Skin of body (tissue), 1 donor: ENCODE measurements at regions not wholly inside any gene's neighbourhood (a gene's known extent, or its start where the extent isn't known, plus 50 kb on each side); places are given as distances from the start of the nearest gene placed in this dataset.

Experiments used
- DNase-seq: peaks from one replicate; lab custom pipeline; 2025; lab: John Stamatoyannopoulos, UW

DNA sequence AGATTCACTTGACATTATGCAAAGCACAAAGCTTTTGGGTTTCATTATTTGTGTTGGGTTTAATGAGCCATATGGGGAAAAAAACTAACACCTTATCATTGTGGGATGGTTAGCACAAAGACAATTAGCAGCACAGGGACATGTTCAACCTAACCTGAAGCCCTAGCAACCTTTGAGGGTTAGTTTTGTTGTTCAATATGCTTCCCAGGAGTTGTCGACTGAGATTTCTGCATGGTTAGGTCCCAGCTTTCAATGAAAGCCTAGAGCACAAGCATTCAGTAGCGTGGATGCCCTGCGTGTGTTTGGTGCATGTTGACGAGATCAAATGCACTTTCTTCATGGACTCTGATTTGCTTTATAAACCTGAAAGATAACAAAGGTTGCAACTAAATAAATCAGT lies 565.2 kb upstream of the TLE4 start:
- no peak for DNase-seq

DNA sequence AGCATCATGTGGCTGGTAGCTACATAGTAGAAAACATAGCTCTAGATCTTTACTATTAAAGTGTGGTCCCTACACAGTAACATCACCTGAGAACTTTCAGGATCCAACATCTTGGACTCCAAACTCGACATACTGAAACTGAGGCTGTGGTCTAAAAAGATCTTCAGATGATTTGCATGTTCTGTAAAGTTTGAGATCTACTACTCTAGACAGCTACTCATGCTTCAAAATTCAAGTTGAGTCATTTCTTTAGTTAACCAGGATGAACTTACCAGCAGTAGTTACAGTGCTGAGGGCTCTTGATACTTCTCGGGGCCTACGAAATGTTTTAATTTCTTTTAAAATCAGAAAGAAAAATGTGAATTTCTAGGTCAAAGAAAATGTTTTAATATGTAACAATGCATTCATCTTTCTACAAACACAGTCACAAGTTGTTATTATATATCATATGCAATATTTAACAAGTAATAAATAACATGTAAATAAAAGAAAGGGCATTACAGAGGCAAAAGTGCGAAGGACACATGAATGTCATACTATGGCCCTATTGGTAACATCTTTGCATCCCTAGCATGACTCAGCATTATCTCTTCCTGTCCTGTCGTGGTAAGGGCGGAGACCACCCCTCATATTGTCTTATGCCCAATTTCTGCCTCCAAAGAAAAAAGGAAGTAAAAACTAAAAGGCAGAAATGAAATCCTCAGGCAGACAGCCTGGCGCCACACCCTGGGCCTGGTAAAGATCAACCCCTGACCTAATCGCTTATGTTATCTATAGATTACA lies 563.9 kb upstream of the TLE4 start:
- no peak for DNase-seq

DNA sequence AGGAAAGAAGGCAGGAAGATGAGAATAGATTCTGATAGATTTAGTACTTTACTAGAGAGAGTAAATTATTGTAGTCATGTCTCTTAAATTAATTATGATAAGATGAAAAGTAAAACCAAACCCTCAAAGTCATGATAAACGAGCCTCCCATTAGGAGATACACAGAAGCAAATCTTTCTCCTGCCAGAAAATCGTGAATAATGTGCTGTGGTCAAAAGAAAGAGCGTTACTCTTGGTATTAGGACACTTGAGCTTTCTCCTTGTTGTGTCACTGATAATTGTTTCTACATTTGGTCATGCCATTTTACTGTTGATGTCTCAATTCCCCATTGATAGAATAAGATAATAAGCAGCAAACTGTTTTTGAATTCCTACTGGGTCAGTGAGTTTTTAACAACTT lies 562.8 kb upstream of the TLE4 start:
- no peak for DNase-seq

DNA sequence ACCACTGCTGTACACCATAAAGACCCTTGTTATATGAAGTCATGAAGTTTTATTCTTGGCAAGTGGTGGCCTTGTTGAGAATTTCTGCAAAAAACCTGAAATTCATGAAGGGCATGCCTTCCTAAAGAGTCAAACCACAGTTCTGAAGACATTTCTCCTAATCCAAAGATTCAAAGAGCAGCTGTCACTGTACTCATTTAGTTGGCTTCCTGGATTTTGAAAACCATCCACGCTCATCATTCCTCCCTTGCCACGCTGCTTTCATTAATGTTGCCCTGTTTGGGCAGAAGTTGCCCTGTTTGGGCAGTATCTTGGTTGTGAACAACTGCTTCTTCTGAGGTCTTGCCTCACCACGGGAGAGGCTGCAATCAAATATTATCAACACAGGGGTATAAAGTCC lies 560.3 kb upstream of the TLE4 start:
- no peak for DNase-seq

DNA sequence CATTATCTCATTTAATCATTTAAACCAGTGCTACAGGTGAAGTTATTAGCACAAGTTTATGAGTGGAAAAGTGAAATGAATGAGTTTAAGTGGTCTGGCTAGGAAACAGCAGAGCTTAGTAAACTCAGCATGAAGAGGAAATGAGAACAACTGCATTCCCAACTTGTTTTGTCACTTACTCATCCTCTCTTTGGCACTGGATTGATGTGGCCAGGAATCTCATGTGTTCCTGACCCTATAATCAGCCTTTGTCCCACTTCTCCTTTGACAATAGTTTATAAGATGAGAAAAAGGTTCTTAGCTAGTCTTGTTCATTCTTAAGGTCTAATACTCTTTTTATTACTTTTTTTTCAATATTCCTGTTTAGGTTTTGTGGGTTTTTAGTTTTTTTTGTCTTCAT lies 559.2 kb upstream of the TLE4 start:
- DNase-seq, result no peak

DNA sequence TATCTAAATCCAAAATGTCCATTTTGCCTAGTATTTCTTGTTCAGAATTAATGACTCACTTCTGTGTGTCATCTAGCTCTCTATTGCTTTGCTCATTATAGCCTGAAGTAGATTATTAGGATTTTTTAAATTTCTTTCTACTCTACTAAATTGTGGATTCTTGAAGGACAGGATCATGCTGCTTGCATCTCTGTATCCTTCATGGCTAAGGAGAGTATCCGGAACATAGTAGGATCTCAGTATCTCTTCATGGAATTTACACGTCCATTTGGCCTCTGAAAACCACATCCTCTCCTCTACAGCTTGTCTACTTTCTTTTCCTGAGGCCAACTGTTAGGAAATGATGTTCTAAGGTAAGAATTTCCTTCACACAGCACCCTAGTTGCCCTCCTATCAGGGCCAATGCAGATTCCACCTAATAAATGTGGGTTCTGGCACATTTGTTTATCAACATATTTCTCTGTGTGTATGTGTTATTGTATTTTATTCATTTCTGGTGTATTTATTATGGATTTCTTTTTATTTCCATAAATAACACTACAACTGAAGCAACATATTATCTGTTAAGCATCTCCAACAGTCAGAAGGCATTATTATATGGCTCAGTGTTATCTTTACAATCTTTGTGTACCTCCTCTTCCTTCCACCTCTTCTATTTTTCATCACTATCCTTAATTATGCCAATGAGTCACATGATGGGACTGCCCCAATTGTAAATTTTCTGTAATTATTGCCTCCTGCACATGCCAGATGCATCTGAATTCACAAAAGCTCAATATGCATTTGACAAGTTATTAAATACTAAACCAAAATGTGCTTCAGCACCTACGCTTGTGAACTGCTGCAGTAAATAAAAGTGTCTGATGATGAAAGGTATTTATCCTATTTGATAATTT lies 557.8 kb upstream of the TLE4 start:
- no peak for DNase-seq

DNA sequence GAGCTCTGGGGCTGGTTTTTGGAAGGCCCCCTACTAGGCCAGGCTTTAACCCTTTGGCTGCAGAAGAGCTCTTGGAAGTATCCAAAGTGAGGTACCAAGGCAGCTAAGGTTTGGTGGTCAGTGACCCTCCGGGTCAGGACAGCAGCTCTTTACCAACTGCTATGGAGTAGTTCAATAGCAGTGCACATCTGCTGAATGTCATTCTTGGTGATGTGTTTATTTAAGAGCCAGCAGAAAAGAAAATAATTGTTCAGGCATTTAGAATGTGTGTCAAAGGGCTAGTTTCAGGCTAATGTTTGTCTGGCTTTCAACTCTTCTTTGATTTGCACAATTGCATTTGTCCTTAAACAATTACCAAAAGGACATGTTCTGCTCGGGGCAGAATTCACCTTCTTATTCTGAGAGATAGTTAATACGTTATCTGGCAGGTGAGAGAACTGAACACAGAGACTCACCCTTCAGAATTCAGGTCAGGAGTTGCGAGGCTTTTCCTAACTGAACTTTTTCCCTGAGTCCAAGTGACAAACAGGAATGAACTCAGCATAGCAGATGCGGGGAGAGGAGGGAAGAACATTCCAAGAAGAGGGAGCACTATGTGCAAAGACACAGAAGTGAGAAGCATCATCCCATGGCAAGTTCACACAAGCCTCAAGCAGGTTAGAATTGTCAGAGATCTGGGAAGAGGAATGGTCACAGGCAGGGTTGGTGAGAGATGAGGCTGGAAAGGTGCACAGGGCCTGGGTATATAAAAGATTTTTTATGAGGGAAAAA lies 556.7 kb upstream of the TLE4 start:
- DNase-seq, result no peak

DNA sequence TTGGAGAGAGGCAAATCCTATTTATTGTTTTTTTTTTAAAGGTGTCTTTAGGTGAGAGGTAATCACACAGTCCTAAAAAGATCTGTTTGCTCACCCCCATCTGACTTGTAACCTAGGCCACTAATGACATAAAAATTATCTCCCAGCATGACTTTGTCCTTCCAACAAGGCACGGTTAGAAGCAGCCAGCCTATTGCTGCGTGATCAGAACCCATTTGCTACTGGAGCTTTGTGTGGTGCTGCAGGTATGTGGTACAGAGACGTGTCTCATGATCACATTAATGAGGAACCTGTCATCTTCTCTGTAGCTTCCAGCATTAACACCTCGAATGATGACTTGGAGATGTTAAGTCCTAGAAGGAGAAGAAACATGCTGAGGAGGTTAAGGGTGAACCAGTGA lies 555.8 kb upstream of the TLE4 start:
- no peak for DNase-seq

DNA sequence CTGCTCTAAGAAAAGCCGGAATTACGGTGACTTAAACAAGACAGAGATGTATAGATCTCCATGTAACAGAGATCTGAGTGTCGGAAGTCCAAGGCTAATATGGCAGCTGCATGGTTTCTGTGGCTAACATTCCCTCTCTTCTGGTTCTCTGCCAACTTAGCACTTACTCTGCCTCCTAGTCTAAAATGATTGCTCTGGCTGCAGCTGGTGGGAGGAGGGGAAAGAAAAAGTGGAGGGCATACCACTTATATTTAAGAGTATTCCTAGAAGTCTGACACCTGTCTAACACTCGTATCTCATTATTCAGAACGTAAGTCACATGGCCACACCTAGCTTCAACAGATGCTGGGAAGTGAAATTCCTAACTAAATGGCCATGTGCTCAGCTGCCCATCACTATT lies 551.5 kb upstream of the TLE4 start:
- no peak for DNase-seq

DNA sequence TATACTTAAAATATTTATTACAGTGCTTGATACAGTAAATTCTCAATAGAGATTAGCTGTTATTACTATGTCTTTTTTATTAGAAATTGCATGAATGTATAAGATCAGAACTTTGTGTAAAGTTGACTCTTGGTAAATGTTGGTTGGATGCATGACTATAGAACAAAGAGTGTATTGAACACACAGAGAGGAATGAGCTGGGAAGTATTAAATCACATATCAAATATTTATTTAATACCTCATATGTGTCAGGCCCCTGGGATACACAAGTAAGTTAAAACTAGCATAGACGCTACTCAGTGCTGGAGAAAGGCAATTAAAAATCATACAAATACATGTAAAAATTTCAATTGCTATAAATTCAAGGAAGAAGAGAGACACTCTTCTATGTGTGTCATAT lies 550.7 kb upstream of the TLE4 start:
- DNase-seq, result no peak

DNA sequence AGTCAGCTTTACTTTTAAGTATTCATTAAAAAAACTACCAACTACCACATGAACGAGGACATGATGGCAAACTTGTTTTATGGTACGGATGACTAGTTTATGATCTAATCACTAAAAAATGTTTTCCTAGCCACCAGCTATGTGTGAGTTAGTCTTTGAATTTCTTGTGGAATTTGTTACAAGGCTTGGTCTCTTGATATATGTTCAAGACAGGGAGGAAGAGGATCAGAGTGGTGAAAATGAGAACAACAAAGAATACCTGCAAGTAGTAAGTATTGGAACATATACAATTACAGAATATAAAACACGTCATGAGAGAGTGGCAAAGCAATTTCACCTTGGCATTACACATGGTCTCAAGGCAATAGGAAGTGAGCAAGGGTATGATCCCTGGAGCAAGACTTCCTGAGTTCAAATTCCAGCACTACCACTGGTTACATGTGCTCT lies 548.6 kb upstream of the TLE4 start:
- DNase-seq, result no peak

DNA sequence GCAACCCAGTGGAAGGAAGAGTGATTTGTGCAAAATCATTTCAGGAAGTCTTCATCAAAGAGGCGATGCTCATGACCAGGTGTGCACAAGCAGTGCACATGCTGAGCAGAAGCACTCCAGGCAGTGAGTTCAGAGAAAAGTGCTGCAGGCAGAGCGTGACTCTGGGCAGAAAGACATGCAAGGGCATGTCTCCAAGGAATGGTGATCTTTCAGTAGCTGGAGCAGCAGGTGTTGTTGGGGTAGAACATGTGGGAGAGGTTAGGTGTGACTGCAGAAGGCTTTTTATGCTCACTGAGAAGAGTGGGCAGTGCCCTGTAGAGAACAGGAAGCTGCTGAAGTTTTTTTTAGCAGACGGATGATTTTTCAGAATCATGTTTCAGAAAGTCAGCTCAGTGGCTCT lies 545.4 kb upstream of the TLE4 start:
- no peak for DNase-seq

DNA sequence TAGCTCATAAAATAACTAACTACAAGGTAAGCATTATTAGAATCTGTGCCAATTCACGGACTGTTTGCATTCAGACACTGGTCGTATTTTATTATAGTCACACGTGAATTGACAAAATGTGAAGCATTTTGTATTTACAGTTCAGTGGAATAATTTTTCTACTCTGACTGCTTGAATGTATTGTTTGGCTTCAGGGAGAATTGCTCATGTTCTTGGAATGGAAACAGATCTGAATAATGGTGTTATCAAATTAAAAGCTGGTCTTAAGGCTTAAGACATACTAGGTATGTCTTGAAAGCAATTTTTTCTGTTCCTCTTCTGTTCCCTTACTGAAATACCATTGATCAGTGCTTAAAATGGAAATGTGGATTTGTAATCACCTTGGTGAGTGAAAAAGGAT lies 543.7 kb upstream of the TLE4 start:
- no peak for DNase-seq

DNA sequence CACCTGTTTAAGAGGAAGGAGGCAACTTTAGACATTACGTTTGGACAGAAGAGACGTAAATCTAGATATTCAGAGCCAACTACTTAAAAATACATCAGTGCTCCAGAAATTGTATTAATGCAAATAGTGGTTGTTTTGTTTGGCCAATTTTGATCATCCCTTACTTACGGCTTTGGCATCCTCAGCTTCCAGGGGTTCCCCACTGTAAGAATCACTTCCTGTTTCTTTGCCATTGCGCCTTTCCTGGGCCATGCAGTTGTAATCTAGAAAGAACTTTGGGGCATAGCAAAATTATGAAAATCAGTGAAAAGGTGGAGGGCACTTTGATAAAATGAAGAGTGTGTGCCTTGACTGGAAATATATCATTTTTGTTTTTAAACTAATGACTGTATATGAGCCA lies 537.2 kb upstream of the TLE4 start:
- no peak for DNase-seq

DNA sequence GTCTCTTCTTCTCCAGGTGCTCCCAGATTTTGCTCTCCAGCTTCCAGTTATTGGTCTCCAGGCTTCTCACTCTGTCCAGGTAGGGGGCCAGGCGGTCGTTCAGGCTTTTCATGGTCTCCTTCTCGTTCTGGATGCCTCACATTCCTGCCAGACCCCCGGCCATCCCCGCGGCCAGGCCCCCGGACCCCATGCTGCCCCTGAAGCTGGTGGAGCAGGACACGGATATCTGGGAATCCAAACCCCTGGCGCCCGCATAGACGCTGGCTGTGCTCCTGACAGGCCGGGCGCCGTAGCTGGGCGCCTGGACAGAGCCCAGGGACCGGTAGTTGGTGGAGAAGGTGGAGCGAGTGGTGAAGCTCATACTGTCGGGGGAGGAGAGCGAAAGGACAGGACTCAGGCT lies 534.4 kb upstream of the TLE4 start:
- no peak for DNase-seq

DNA sequence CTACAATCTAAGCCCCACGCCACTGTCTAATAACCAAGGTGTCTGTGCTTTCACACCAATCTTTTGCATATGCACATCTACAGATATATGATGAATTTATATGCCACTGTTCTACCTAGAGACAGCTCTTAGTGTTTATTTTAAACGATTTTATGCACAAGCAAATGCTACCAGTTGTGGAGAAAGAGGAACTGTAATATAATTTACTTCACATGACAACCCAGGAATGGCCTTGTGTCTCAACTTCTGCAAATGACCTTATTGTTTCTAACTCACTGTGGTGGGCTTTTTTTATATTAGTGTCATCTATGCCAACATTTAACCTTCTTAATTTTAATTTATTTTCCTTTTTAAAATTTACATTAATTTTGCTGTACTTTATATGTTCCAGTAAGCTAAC lies 531.1 kb upstream of the TLE4 start:
- DNase-seq, result no peak

DNA sequence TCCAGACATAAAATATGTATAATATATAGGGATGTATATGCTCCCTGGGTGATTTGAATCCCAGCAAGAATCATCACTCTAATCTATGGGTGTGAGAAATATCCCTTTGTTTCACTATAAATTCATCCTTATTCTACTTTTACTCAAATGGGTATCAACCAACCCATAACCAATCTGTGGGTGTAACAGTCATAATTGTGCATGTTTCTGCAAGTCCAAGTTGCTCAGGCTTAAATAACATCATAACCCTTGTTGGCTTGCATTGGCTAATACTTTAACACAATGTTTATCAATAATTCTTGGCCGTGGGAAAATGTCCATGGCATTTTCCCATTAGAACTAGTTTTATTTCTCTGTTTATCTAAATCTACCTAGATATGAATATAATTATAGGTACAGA lies 530.5 kb upstream of the TLE4 start:
- DNase-seq, result no peak

DNA sequence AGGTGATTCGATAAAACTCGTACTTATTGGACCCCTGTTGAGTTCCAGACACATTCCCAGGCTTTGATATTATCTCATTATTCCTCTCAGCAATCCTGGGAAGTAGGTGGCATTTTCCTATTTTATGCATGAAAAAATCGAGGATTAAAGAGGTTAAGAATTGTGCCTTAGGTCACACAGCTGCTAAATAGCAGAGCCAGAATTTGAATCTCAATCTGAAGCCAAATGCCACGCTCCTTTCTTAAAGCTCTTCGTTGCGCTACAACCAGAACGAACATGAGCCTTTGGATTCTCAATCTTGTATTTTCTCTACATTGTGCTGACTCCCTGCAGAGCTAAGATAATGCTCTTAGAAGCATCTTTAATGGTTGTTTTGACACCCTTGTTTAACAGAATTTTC lies 527.8 kb upstream of the TLE4 start:
- no peak for DNase-seq

DNA sequence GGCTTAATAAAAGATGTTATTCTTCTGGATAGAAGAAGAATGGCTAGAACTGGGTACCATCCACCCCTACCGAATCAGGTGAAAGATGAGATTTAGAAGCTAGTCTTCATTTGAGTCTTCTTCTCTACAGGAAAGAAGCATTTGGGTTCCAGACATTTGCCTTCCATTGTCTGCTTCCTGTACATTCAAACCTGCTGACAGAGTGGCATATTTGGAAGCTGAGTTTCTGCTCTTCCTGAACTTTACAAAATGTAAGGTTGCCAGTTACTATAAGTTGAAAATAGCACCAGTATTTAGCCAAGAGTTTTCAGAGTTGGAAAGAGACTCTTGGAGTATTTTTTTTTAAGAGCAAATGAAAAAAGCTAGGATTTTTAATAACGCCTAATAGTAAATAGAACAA lies 525.4 kb upstream of the TLE4 start:
- no peak for DNase-seq

DNA sequence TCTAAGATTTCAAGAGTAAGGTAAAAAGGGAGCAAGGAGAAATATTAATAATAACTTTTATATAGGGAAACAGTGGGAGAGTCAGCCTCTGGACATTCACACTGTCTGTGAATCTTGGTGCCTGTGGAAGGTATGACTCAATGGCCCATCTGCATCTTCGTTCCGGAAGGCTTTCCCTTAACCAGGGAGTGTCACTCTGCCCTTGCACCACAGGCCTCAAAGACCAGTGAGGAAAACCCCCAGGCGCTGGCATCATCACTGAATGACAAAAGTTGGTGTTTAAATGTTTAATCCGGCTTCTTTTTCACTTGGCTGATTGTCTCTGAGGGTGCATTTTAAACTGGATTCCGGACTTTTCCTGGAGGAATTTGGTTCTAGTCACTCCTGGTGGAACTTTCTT lies 522.4 kb upstream of the TLE4 start:
- DNase-seq, result no peak

DNA sequence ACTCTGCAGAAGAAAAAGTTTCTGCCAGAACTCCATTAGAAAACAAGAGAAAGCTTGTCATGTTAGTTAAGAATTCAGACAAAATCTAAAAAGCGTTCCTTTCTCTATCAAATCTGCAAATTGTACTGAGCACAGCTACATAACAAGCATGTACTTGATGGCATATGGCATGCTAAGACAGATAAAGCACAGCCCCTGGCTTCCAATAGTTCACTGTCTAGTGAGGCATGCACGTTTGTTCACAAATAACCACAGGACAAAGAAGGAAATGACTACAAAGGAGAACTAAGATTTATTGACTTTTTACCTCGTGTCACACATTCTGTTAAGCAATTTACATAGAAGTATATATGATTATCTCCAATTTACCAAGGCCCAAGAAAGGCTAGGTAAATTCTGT lies 518.2 kb upstream of the TLE4 start:
- DNase-seq, result no peak

DNA sequence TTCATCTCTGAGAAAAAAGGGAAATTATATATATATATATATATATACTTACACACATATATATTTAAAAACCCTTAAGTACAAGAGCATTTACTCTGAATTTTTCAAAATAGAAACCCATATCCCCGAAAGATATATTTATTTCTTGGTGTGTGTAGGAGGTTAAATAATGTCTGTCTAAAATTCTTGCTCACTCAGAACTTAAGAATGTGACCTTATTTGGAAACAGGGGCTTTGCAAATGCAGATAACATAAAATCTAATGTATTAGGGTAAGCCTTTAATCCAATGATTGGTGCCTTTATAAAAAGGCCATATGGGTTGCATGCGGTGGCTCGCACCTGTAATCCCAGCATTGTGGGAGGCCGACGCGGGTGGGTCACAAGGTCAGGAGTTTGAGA lies 517.3 kb upstream of the TLE4 start:
- no peak for DNase-seq
